Naive thymus-derived CD4-positive, alpha-beta T cell (primary cell): ENCODE measurements at regions not wholly inside any gene's neighbourhood (a gene's known extent, or its start where the extent isn't known, plus 50 kb on each side); places are given as distances from the start of the nearest gene placed in this dataset.

ENCODE experiments used
- ATAC-seq: fragments of 150-1000 bp; cut with Tn5 transposase; 2 replicates; pipeline ENCODE4 v1.10.0; 2021; ENCODE audit warnings: mild to moderate bottlenecking, moderate library complexity
- CTCF ChIA-PET: fragments of 350-600 bp; sonication (Branson Sonifier 250); formaldehyde crosslinking; loops from one replicate; lab custom pipeline; 2021; ENCODE audit warnings: antibody characterized with exemption; lab: Charles Lee
- POLR2A ChIA-PET: fragments of 350-600 bp; sonication (Branson Sonifier 250); formaldehyde crosslinking; loops from one replicate; lab custom pipeline; 2021; ENCODE audit warnings: antibody characterized with exemption, inconsistent platforms; lab: Charles Lee
- DNase-seq, 9 donors: peaks; one replicate each; pipeline versions ENCODE4 v3.0.0 to v3.0.0-alpha.2; 2020 to 2022; ENCODE audit warnings: mixed read lengths in 1 of 9
- H3K27ac ChIP-seq: one replicate; pipeline ENCODE4 v1.7.0; 2013; ENCODE audit warnings: mild to moderate bottlenecking, low read depth, low read length, moderate library complexity
- H3K27me3 ChIP-seq, 2 donors: one replicate each; pipeline ENCODE4 v1.7.0; 2013; ENCODE audit warnings: low read length in 2 of 2, mild to moderate bottlenecking in 2 of 2, moderate library complexity in 2 of 2; ENCODE audit not compliant: control insufficient read depth in 2 of 2, insufficient read depth in 2 of 2
- H3K36me3 ChIP-seq, 3 experiments: 1 replicate in 2 of 3; 2 replicates in 1 of 3; pipeline ENCODE4 v1.7.0; 2013; ENCODE audit warnings: low read length in 3 of 3, mild to moderate bottlenecking in 3 of 3, moderate library complexity in 1 of 3; ENCODE audit not compliant: insufficient read depth in 3 of 3, control insufficient read depth in 2 of 3
- H3K4me1 ChIP-seq, 2 donors: one replicate each; pipeline ENCODE4 v1.7.0; 2013; ENCODE audit warnings: low read length in 2 of 2, mild to moderate bottlenecking in 2 of 2, moderate library complexity in 1 of 2; ENCODE audit not compliant: control insufficient read depth in 2 of 2, insufficient read depth in 2 of 2
- H3K4me3 ChIP-seq: 2 replicates; pipeline ENCODE4 v1.7.0; 2013; ENCODE audit warnings: mild to moderate bottlenecking, low read length
- H3K9me3 ChIP-seq, 3 experiments: 1 replicate in 2 of 3; 2 replicates in 1 of 3; pipeline ENCODE4 v1.7.0; 2013; ENCODE audit warnings: low read length in 3 of 3; ENCODE audit not compliant: control insufficient read depth in 2 of 3
- H3K27ac Mint-ChIP-seq, 9 donors: one replicate each; pipeline ENCODE4 v1.8.0; 2020 to 2022; ENCODE audit warnings: mixed read lengths in 9 of 9, mild to moderate bottlenecking in 8 of 9, moderate library complexity in 5 of 9, inconsistent platforms in 2 of 9
- H3K27me3 Mint-ChIP-seq, 5 donors: one replicate each; pipeline ENCODE4 v1.8.0; 2021 to 2022; ENCODE audit warnings: mixed read lengths in 5 of 5, mild to moderate bottlenecking in 1 of 5
- H3K36me3 Mint-ChIP-seq, 5 donors: one replicate each; pipeline ENCODE4 v1.8.0; 2020 to 2022; ENCODE audit warnings: mixed read lengths in 5 of 5, mild to moderate bottlenecking in 3 of 5, inconsistent platforms in 1 of 5
- H3K4me1 Mint-ChIP-seq, 7 donors: one replicate each; pipeline ENCODE4 v1.8.0; 2020 to 2022; ENCODE audit warnings: mixed read lengths in 7 of 7, mild to moderate bottlenecking in 3 of 7, inconsistent platforms in 1 of 7
- H3K4me3 Mint-ChIP-seq, 10 donors: one replicate each; pipeline ENCODE4 v1.8.0; 2020 to 2022; ENCODE audit warnings: mild to moderate bottlenecking in 10 of 10, mixed read lengths in 10 of 10, moderate library complexity in 6 of 10, inconsistent platforms in 2 of 10
- H3K9me3 Mint-ChIP-seq, 11 donors: one replicate each; pipeline ENCODE4 v1.8.0; 2020 to 2022; ENCODE audit warnings: mixed read lengths in 11 of 11, mild to moderate bottlenecking in 4 of 11, inconsistent platforms in 1 of 11, moderate library complexity in 1 of 11
- intact Hi-C, 2 donors: fragments of 100-400 bp; cut with micrococcal nuclease; formaldehyde crosslinking; loops; one replicate each; pipeline ENCODE4 v1.15.1; 2023

DNA sequence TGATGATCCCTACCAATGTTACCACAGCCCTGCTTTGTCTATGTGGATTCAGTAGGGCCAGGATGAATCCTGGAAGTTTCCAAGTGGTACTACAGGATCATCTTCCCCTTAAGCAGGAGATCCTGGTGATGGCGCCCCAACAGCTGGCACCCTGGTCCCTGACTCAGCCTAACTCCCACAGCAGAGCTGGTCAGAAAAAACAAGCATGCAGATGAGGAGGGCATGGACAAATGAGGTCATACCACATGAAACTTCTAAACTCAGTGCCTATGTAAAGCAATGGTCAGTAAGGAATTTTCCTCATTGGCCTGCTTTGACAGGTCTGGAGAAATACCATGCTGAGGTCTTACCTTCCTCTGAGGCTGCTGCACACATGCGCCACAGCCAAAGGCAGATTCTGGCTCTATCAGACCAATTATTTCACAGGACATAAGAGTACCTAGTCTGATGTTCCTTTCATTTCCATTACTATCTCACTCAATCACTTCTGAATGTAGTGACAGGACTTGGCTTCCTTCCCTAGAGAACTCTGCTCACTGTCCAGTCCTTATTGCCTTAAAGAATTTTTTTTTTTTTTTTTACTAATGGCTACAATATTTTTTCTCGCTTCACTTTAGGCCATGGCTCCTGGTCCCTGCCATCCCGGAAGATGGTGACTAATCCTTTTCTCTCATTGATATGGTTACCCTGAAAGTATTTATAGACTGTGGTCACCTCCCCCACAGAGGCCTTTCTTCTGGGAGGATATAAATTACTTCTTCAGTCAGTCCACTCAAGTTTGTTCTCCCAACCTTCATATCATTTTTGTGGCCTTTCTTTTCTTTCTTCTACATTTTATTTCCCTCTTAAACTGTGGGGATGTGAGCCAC, 525.2 kb upstream of the PSMD7 start:
- peaks cover 0 to 5% (median 0%) of the 10 kb centered on the region in 5 donors for H3K27me3 Mint-ChIP-seq
- POLR2A ChIA-PET: no interaction called here
- H3K36me3 ChIP-seq: no peaks in the 10 kb centered on the region
- H3K9me3 ChIP-seq: no peaks in the 10 kb centered on the region
- intact Hi-C loops: no loop called here
- no peaks in the 10 kb centered on the region for H3K4me1 ChIP-seq
- no peaks in the 10 kb centered on the region for H3K27me3 ChIP-seq
- peaks cover 0 to 12% (median 3%) of the 10 kb centered on the region in 11 donors for H3K9me3 Mint-ChIP-seq
- no peak overlapping the region for H3K4me3 ChIP-seq
- ATAC-seq: no peak
- H3K36me3 Mint-ChIP-seq: no peaks in the 10 kb centered on the region
- no peak overlapping the region for H3K4me3 Mint-ChIP-seq
- no peaks in the 10 kb centered on the region for H3K4me1 Mint-ChIP-seq
- no peak overlapping the region for H3K27ac ChIP-seq
- no peak for DNase-seq
- H3K27ac Mint-ChIP-seq: no peak overlapping the region
- CTCF ChIA-PET: no interaction called here

DNA sequence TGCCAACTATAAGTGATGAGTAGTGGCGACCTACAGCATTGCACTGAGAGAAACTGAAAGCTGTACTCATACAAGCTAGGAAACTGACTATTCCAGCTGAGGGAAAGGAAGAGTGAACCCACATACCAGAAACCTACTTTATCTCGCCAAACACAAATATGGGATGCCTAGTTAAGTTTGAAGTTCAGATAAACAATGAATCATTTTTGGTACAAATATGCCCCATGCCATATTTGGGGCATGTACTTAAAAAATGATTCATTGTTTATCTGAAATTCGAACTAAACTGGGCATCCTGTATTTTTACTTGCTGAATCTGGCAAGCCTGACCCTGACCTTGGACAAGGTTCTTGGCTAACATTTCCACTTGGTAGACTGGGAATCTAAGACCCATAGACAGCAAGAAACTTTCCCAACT, 527.8 kb upstream of the PSMD7 start:
- ChIA-PET POLR2A (no interaction called here), CTCF (no interaction called here)
- Mint-ChIP-seq H3K9me3 (peaks cover 0 to 10% (median 3%) of the 10 kb centered on the region in 11 donors), H3K4me3 (no peak overlapping the region), H3K4me1 (no peaks in the 10 kb centered on the region), H3K27ac (no peak overlapping the region), H3K36me3 (no peaks in the 10 kb centered on the region), H3K27me3 (no peaks in the 10 kb centered on the region)
- Histone ChIP-seq H3K9me3 (no peaks in the 10 kb centered on the region), H3K4me1 (no peaks in the 10 kb centered on the region), H3K27me3 (no peaks in the 10 kb centered on the region), H3K4me3 (no peak overlapping the region), H3K27ac (no peak overlapping the region), H3K36me3 (no peaks in the 10 kb centered on the region)
- ATAC-seq (no peak), DNase-seq (no peak)
- intact Hi-C loops: no loop called here

- Histone ChIP-seq H3K4me3 (no peak overlapping the region), H3K36me3 (no peaks in the 10 kb centered on the region), H3K27me3 (no peaks in the 10 kb centered on the region), H3K4me1 (no peaks in the 10 kb centered on the region), H3K9me3 (no peaks in the 10 kb centered on the region), H3K27ac (no peak overlapping the region)
- CTCF ChIA-PET: no interaction called here
- Mint-ChIP-seq H3K27me3 (peaks cover 0 to 9% (median 0%) of the 10 kb centered on the region in 5 donors), H3K4me3 (no peak overlapping the region), H3K9me3 (peaks cover 1 to 30% (median 5%) of the 10 kb centered on the region in 11 donors), H3K27ac (no peak overlapping the region), H3K4me1 (no peaks in the 10 kb centered on the region), H3K36me3 (peaks cover 0 to 4% (median 0%) of the 10 kb centered on the region in 5 donors)
- ATAC-seq: no peak
- no peak for DNase-seq
- POLR2A ChIA-PET: no interaction called here
- intact Hi-C loops: no loop called here
Measured at GRCh38 chr16:73764321-73764720, 532.3 kb upstream of the PSMD7 start.

- Mint-ChIP-seq H3K36me3 (peaks cover 0 to 6% (median 0%) of the 10 kb centered on the region in 5 donors), H3K27ac (no peak overlapping the region), H3K4me3 (no peak overlapping the region), H3K4me1 (no peaks in the 10 kb centered on the region), H3K27me3 (peaks cover 0 to 17% (median 3%) of the 10 kb centered on the region in 5 donors), H3K9me3 (peaks cover 0 to 12% (median 6%) of the 10 kb centered on the region in 11 donors)
- DNase-seq (no peak), ATAC-seq (no peak)
- Histone ChIP-seq H3K36me3 (no peaks in the 10 kb centered on the region), H3K27me3 (no peaks in the 10 kb centered on the region), H3K4me1 (no peaks in the 10 kb centered on the region), H3K27ac (no peak overlapping the region), H3K4me3 (no peak overlapping the region), H3K9me3 (no peaks in the 10 kb centered on the region)
- intact Hi-C loops: no loop called here
- CTCF ChIA-PET: no interaction called here
- POLR2A ChIA-PET: no interaction called here
Measured at GRCh38 chr16:73756289-73757178, 540.1 kb upstream of the PSMD7 start.

- ATAC-seq: no peak
- H3K27ac ChIP-seq: no peak overlapping the region
- POLR2A ChIA-PET: no interaction called here
- no peaks in the 10 kb centered on the region for H3K4me1 ChIP-seq
- H3K27me3 ChIP-seq: no peaks in the 10 kb centered on the region
- H3K27me3 Mint-ChIP-seq: peaks cover 0 to 9% (median 3%) of the 10 kb centered on the region in 5 donors
- no peaks in the 10 kb centered on the region for H3K36me3 Mint-ChIP-seq
- H3K4me3 Mint-ChIP-seq: no peak overlapping the region
- no peaks in the 10 kb centered on the region for H3K4me1 Mint-ChIP-seq
- DNase-seq: no peak
- no peaks in the 10 kb centered on the region for H3K36me3 ChIP-seq
- intact Hi-C loops: no loop called here
- H3K27ac Mint-ChIP-seq: no peak overlapping the region
- no peak overlapping the region for H3K4me3 ChIP-seq
- peaks cover 0 to 15% (median 3%) of the 10 kb centered on the region in 11 donors for H3K9me3 Mint-ChIP-seq
- CTCF ChIA-PET: no interaction called here
- H3K9me3 ChIP-seq: no peaks in the 10 kb centered on the region
Measured at GRCh38 chr16:73753931-73754330, 542.7 kb upstream of the PSMD7 start.

GRCh38 chr16:73750639-73751038, 546.0 kb upstream of the PSMD7 start:
- DNase-seq (no peak), ATAC-seq (no peak)
- intact Hi-C loops: no loop called here
- H3K27ac ChIP-seq: no peak overlapping the region
- no peaks in the 10 kb centered on the region for H3K36me3 ChIP-seq
- POLR2A ChIA-PET: no interaction called here
- H3K27me3 ChIP-seq: no peaks in the 10 kb centered on the region
- Mint-ChIP-seq H3K9me3 (peaks cover 0 to 20% (median 4%) of the 10 kb centered on the region in 11 donors), H3K4me3 (no peak overlapping the region), H3K4me1 (no peaks in the 10 kb centered on the region), H3K27me3 (peaks cover 0 to 9% (median 3%) of the 10 kb centered on the region in 5 donors), H3K36me3 (no peaks in the 10 kb centered on the region), H3K27ac (no peak overlapping the region)
- no peak overlapping the region for H3K4me3 ChIP-seq
- no peaks in the 10 kb centered on the region for H3K9me3 ChIP-seq
- H3K4me1 ChIP-seq: no peaks in the 10 kb centered on the region
- CTCF ChIA-PET: interaction anchor here (0.5 kb wide), 1 partner anchor 138 kb away, joined by 3 read pairs; no protein-coding TSS in a partner anchor
